Osteoblast (primary cell): ENCODE measurements at regions not wholly inside any gene's neighbourhood (a gene's known extent, or its start where the extent isn't known, plus 50 kb on each side); places are given as distances from the start of the nearest gene placed in this dataset.

Experiments
- DNase-seq: peaks from one replicate; pipeline ENCODE4 v3.0.0; 2011; ENCODE audit warnings: low spot score, mixed read lengths; ENCODE audit not compliant: insufficient read length; ENCODE audit errors: missing footprints
- H2AFZ ChIP-seq: 2 replicates; pipeline ENCODE4 v1.6.0; 2011; ENCODE audit warnings: mild to moderate bottlenecking, low read length
- H3K27ac ChIP-seq: 2 replicates; pipeline ENCODE4 v1.5.1; 2011; ENCODE audit warnings: mild to moderate bottlenecking, low read depth, low read length, moderate library complexity
- H3K27me3 ChIP-seq: 2 replicates; pipeline ENCODE4 v1.6.0; 2012; ENCODE audit warnings: mild to moderate bottlenecking, control low read depth, inconsistent platforms, low read length, moderate library complexity; ENCODE audit not compliant: insufficient read depth
- H3K36me3 ChIP-seq: 2 replicates; pipeline ENCODE4 v1.5.1; 2011; ENCODE audit warnings: mild to moderate bottlenecking, low read length, control low read depth, moderate library complexity; ENCODE audit not compliant: insufficient read depth
- H3K4me1 ChIP-seq: 2 replicates; pipeline ENCODE4 v1.5.1; 2011; ENCODE audit warnings: mild to moderate bottlenecking, low read length, control low read depth, moderate library complexity; ENCODE audit not compliant: insufficient read depth
- H3K4me2 ChIP-seq: 2 replicates; pipeline ENCODE4 v1.6.0; 2011; ENCODE audit warnings: mild to moderate bottlenecking, low read length; ENCODE audit not compliant: insufficient read depth
- H3K4me3 ChIP-seq: fragments of 200-600 bp; sonication (generic); 3 replicates; pipeline ENCODE4 v1.5.1; 2012; ENCODE audit warnings: mild to moderate bottlenecking, low read length, inconsistent platforms; ENCODE audit not compliant: insufficient read depth
- H3K79me2 ChIP-seq: 2 replicates; pipeline ENCODE4 v1.6.0; 2012; ENCODE audit warnings: mild to moderate bottlenecking, low read length, control low read depth, inconsistent platforms; ENCODE audit not compliant: insufficient read depth
- H3K9me3 ChIP-seq: 2 replicates; pipeline ENCODE4 v1.5.1; 2011; ENCODE audit warnings: low read depth, low read length, control low read depth
- H4K20me1 ChIP-seq: 2 replicates; pipeline ENCODE4 v1.6.0; 2012; ENCODE audit warnings: mild to moderate bottlenecking, low read length, control low read depth; ENCODE audit not compliant: insufficient read depth
- TF ChIP-seq, protein P1 (sequence below): IDR thresholded peaks from 2 replicates; pipeline ENCODE4 v1.5.1; 2011; ENCODE audit warnings: mild to moderate bottlenecking, low read depth, low read length, moderate library complexity; ENCODE audit errors: extremely low read depth

- H3K9me3 ChIP-seq: no peaks in the 10 kb centered on the region
- H3K27me3 ChIP-seq: no peaks in the 10 kb centered on the region
- H3K79me2 ChIP-seq: no peaks in the 10 kb centered on the region
- no peaks in the 10 kb centered on the region for H4K20me1 ChIP-seq
- H3K36me3 ChIP-seq: no peaks in the 10 kb centered on the region
- no peak overlapping the region for H3K4me2 ChIP-seq
- DNase-seq: no peak
- no peak overlapping the region for H3K4me3 ChIP-seq
- no peak overlapping the region for H3K27ac ChIP-seq
- H2AFZ ChIP-seq: no peak overlapping the region
- TF ChIP-seq, protein P1, sequence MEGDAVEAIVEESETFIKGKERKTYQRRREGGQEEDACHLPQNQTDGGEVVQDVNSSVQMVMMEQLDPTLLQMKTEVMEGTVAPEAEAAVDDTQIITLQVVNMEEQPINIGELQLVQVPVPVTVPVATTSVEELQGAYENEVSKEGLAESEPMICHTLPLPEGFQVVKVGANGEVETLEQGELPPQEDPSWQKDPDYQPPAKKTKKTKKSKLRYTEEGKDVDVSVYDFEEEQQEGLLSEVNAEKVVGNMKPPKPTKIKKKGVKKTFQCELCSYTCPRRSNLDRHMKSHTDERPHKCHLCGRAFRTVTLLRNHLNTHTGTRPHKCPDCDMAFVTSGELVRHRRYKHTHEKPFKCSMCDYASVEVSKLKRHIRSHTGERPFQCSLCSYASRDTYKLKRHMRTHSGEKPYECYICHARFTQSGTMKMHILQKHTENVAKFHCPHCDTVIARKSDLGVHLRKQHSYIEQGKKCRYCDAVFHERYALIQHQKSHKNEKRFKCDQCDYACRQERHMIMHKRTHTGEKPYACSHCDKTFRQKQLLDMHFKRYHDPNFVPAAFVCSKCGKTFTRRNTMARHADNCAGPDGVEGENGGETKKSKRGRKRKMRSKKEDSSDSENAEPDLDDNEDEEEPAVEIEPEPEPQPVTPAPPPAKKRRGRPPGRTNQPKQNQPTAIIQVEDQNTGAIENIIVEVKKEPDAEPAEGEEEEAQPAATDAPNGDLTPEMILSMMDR: no peak
- H3K4me1 ChIP-seq: peaks cover 40% of the 10 kb centered on the region
Measured at GRCh38 chr2:145597006-145597405, 1077.1 kb upstream of the ZEB2 start.

GRCh38 chr2:145596416-145596815 is 1076.5 kb upstream of the ZEB2 start:
- H2AFZ ChIP-seq: peak overlapping the region; percentile 1
- no peaks in the 10 kb centered on the region for H3K9me3 ChIP-seq
- H3K4me1 ChIP-seq: peaks cover 40% of the 10 kb centered on the region
- H3K36me3 ChIP-seq: no peaks in the 10 kb centered on the region
- H3K79me2 ChIP-seq: no peaks in the 10 kb centered on the region
- TF ChIP-seq, protein P1: no peak
- H4K20me1 ChIP-seq: no peaks in the 10 kb centered on the region
- no peak overlapping the region for H3K27ac ChIP-seq
- DNase-seq: no peak
- H3K4me3 ChIP-seq: no peak overlapping the region
- H3K4me2 ChIP-seq: no peak overlapping the region
- no peaks in the 10 kb centered on the region for H3K27me3 ChIP-seq

DNA sequence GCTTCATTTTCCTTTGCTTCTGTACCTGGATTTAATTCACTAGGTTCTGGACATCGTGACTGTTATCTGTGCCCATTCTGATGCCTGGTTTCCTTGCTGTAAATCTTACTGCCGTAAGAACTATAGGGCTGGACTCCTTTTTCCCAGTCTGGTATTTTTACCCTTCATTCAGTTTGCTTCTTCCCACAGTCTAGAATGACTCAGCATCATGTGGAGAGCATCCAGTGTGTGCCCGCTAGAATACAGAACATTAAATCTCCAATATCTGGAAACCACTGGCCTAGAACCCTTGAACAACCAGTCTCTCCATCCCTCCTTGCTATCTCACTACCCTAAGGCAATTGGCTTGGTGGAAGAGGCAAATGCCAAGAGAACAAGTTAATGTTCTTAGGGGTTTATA is 1075.4 kb upstream of the ZEB2 start:
- Histone ChIP-seq H3K27ac (peak overlapping the region; percentile 74), H3K36me3 (no peaks in the 10 kb centered on the region), H3K9me3 (no peaks in the 10 kb centered on the region), H3K4me2 (no peak overlapping the region), H3K79me2 (no peaks in the 10 kb centered on the region), H3K27me3 (no peaks in the 10 kb centered on the region), H3K4me1 (peaks cover 40% of the 10 kb centered on the region), H2AFZ (peak overlapping the region; percentile 2), H4K20me1 (no peaks in the 10 kb centered on the region), H3K4me3 (no peak overlapping the region)
- TF ChIP-seq, protein P1: no peak
- no peak for DNase-seq

- H3K79me2 ChIP-seq: no peaks in the 10 kb centered on the region
- H3K27me3 ChIP-seq: no peaks in the 10 kb centered on the region
- H3K27ac ChIP-seq: peak overlapping the region; percentile 74
- H3K4me2 ChIP-seq: no peak overlapping the region
- H4K20me1 ChIP-seq: no peaks in the 10 kb centered on the region
- no peak overlapping the region for H2AFZ ChIP-seq
- H3K4me3 ChIP-seq: no peak overlapping the region
- TF ChIP-seq, protein P1: peak; percentile 20
- peak; percentile 81 for DNase-seq
- no peaks in the 10 kb centered on the region for H3K36me3 ChIP-seq
- no peaks in the 10 kb centered on the region for H3K9me3 ChIP-seq
- peaks cover 31% of the 10 kb centered on the region for H3K4me1 ChIP-seq
Measured at GRCh38 chr2:145593991-145594614, 1074.2 kb upstream of the ZEB2 start.
